Occipital lobe (tissue), 1 donor: ENCODE measurements at regions not wholly inside any gene's neighbourhood (a gene's known extent, or its start where the extent isn't known, plus 50 kb on each side); places are given as distances from the start of the nearest gene placed in this dataset.

Source experiments
- DNase-seq: peaks from one replicate; lab custom pipeline; 2025; lab: John Stamatoyannopoulos, UW

DNA sequence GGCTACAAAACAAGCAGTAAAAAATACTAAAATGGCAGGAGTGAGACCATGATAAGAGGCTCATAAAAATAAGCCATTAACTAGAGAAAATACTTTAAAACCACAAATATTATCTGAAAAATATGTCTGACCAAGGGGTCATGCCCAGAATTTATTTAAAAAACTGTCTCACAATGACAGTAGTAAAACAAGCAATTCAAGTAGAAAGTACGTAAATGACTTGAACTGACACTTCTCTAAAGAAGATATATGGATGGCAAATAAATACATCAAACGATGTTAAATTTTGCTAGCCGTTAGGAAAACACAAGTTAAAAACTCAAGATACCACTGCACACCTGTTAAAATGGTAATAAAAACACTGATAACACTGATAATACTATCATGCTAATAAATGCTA lies 353.9 kb upstream of the GRAMD2B start:
- DNase-seq: no peak

DNA sequence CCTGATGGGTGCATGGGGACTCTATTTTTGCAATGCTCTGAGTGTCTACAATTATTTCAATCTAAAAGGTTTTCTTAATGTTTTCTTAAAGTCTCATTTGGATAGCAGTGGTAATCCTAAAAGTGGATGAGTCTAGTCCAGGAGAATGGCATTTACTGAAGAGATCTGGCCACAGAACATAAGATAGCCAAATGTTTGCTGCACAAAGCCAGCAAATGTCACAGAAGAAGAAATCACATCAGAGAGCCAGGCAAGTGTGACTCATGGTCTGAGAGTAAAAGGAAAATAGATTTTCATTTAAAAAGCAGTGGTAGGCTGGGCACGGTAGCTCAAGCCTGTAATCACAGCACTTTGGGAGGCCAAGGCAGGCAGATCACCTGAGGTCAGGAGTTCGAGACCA lies 352.7 kb upstream of the GRAMD2B start:
- no peak for DNase-seq

DNA sequence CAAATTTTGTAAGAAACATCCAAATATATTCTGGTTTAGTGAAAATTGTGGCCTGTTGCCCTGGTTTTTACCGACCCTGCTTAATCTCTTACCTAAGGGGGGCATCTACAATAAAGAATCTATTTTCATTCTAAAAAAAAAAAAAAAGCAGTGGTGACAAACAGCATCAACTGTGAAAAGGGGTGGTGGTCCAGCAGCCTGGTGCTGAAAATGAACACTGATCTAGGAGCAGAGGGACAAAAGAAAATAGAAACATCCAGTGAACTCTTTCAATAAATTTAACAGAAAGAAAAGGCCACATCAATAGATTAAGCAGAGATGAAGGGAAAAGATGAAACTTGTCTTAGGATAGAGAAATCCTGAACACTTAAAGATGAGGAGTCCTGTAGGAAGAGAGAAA lies 348.7 kb upstream of the GRAMD2B start:
- DNase-seq: no peak

DNA sequence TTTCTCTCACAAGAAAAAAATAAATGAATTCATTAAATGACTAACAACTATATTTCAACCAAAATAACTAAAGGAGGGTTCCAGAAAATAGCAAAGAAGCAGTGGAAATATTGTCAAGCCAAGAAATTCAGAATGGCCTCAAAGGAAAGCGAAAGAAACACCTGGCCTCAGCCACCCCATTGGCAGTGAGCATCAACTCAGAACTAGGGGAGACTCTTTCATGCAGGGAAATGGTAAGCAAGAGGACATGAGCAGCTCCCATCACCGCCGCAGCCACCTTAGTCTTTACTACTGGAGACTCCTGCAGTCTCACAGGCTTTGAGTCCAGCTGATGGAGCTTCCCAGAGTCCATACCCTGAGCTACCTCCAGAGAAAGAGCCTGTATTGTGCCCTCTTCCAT lies 343.9 kb upstream of the GRAMD2B start:
- DNase-seq: no peak

DNA sequence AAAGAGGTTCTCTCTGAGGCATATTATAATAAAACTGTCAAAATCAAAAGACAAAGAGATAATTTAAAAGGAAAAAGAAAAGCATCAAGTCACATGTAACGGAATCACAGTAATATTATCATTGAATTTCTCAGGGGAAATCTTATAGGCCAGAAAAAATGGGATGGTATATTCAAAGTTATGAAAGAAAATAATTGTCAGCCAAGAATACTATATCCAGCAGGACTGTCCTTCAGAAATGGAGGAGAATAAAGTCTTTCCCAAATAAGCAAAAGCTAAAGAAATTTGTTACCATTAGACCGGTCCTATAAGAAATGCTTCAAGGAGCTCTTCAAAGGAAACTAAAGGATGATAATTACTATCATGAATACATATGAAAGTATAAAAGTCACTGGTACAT lies 342.0 kb upstream of the GRAMD2B start:
- no peak for DNase-seq

DNA sequence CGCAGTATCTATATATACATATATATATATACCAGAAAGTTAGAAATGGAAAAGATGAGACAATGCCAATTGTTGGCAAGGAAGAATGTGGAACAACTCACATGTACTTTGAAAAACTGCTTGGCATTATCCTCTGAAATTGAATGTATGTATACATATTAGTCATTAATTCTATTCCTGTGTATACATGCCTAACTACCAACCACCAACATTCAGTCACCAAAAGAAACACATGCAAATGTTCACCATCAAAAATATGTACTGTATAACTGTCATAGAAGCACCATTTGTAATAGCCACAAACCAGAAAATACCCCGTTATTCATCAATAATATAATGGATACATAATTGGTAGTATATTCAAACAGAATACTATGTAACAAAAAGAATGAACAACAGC lies 330.2 kb upstream of the GRAMD2B start:
- DNase-seq: no peak

DNA sequence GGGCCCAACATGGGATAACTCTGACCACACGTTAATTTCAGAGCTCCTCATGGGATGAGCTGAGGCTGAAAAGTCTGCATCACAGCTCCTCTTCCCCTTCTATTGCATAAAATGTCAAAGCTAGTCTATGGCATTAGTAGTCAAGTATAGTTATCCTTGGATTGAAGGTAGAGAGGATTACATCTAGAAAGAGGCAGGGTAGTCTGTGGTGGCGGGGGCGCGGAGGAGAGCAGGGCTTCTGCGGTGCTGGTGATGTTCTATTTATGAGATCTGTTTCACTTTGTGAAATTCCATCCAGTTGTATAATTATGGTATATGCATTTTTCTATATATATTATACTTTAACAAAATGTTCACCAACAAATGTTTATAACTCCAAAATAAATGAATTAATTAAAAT lies 329.5 kb upstream of the GRAMD2B start:
- DNase-seq: no peak

DNA sequence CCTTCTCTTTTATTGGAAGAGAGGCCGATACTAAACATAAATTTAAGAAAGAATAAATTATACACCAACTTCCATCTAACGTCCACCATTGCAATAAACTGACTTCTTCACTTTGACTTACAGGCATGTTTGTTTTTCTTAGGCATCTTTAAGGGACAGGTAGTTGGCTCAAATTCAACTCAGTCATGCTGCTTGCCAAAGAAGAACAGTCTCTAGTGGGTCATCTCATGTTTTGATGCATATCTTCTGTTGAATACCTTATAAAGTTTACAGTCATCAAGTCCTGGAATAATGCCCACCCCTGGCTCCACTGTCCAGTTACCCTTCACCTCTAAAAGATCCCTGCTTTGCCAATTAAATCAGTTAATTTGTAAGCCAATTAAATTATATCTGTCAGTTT lies 328.2 kb upstream of the GRAMD2B start:
- DNase-seq: no peak

DNA sequence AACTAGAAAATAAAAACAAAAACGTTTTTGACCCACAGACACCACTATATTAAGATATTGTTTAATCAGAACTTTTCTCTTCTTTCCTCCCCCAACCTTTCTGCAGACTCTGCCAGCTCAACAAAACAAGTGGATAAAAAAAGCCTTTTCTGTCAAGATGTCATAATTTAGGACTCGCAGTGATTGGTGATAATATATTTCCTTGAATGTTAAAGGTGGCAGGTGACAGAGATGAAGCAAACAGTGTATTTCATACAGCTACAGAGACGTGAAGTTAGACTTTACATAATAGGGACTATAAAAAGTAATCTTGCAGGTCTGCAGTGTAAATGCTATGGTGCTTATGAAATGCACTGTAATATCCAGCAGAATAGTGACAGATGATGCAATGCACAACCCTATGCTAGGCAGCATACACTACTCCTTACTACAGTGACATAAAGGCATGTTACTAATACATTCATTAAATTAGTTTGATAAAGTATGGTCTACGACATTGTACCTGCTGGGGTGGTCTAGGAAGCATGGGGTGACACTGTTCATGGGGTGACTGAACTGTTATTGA lies 326.7 kb upstream of the GRAMD2B start:
- DNase-seq: no peak

DNA sequence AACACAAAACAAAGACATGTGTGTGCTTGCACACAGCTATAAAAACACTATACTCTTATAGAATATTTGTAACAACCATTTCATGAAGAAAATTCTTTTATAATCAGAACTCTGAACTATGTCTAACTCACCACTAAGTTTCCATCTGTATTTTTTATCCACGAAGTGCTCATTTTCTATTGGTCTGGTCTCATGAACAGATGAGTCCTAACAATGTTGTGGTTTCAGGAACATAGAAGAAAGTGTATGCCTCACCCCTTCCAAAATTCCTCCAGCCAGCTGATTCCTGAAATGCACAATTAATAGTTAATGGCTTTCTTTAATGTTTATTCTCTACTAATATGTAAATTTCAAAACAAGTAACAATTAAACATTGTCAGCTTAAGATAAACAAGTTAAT lies 325.3 kb upstream of the GRAMD2B start:
- no peak for DNase-seq

DNA sequence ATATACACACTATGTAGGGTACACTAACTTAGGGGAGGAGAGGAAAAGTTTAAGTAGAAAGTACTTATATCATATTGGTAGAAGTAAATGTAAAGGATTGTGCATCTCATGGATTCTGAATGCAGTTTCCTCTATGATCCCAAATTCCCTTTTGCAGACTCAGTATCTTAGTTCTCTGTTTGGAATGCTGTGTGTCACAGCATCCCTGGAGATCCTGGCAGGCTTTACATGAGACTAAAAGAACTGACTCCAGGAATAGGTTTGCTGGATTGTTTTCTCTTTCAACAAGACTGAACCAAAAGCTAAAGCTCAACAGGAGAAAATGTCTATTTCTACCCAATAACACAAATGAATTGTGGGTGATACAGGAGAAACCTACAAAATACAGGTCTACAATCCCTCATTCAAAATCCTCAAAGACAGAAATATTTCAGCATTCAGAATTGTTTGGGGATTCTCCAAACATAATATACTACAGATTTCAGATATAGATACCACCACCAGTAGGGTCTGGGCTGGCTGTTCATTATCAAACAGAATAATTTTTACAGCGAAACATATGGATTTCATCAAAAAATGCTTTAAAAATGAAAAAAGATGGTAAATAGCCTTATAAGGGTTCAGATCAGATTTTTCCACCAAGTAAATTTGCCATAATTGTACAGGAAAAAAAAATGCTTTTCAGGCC lies 324.7 kb upstream of the GRAMD2B start:
- no peak for DNase-seq

DNA sequence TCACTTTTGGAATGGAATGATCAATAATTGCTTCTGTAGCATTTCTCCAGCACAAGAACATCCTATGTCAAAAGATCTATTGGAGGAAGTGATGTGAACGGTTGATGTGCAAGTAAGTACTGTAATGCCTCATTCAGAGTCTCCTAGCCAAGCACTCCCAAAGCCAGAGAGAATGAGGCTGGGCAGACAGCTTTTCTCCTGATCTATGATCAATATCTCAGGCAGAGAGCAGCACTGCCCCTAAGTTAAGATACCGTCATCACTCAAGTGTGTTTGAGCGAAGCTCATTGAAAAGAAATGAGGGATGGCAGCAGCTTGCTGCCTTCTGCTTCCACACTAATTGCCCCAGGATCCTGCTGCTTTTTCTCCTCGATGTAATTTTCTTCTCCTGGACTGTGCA lies 324.1 kb upstream of the GRAMD2B start:
- DNase-seq: no peak

DNA sequence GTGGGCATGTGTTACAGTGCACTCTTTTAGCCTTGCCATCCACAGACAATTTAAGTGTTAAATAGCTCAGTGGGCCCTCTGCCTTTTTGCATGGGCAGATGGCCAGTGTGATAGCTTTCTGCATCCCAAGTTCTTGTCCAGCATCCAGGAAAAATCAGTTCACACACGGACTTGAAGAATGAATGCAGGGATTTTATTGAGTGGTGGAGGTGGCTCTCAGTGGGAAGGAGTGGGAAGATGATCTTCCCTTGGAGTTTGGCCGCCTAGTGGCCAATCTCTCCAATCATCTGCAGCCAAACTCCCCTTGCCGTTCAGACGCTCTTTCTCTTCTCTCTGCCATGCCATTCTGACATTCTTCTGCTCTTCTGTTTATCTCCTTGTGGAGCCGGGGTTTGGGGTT lies 322.4 kb upstream of the GRAMD2B start:
- no peak for DNase-seq

DNA sequence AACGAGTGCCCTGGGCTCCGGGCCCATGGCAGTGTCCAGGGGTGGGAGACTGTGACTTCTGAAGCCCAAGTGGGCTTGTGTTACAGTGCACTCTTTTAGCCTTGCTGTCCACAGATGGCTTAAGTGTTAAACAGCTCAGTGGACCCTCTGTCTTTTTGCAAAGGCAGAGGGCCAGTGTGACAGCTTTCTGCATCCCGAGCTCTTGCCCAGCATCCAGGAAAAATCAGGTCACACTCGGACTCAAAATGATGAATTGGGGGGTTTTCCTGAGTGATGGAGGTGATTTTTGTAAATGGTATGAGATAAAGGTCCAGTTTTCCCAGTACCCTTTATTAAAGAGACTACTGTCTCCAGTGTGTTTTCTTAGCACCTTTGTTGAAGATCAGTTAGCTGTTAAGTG lies 321.3 kb upstream of the GRAMD2B start:
- no peak for DNase-seq

DNA sequence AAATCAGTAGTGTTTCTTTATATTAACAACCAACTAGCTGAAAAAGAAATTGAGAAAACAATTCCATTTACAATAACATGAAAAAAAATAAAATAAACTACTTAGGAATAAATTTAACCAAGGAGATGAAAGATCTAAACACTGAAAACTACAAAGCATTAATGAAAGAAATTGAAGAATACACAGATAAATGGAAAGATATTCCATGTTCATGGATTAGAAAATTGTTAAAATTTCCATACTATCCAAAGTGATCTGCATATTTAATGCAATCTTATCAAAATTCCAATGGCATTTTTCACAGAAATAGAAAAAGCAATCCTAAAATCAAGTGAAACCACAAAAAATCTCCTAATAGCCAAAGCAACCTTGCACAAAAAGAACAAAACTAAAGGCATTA lies 320.2 kb upstream of the GRAMD2B start:
- no peak for DNase-seq

DNA sequence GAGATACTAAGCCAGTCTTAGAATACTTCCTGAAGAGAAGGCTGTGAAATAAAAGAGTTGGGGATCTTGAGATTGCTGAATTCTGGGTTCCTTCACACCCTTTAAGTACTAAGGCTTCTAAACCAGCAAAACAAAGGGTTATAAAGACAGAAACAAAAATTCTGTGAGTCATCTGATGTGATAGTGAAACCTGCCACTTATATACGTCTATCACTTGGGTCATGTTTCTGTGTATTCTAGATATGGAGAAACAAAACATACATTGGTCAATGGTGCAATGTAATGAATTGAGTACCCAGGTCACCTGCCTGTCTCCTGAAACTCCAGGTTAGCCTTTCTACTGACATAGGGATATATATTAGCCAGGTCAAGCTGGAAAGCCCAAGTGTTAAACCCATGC lies 319.3 kb upstream of the GRAMD2B start:
- DNase-seq: no peak

DNA sequence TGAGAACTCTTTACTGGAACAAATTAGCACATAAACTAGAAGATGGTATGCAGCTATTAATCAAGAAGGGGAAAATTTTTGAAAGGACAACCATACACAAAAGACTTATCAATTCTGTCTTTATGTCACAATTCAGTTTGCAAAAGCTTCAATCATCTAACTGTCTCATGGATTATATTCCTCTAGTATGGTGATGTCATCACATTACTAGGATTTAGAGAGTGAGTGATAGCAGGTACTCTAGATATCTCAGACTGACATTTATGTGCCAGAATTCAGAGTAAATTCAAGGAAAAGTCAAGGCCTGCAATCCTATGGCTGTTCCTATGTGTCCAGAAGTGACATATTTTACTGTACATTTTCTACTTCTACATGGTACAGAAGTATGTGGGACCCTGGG lies 318.9 kb upstream of the GRAMD2B start:
- no peak for DNase-seq

DNA sequence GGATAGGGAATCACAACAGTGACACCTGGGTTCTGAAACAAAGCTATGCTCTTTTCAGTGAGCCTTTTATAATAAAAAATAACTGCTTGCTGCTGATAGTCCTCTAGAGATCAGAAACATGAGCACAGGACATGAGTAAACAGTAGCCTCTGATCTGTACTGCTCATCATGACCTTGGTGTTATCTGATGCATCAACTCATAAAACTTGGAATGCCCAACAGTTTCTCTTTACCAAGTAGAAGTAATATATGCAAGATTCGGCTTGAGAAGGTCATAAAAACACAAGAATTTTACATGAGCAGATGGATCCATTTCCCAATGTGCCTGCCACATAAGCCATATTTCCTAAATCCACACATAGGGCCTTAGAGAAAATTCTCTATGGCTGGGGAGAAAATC lies 318.3 kb upstream of the GRAMD2B start:
- no peak for DNase-seq

DNA sequence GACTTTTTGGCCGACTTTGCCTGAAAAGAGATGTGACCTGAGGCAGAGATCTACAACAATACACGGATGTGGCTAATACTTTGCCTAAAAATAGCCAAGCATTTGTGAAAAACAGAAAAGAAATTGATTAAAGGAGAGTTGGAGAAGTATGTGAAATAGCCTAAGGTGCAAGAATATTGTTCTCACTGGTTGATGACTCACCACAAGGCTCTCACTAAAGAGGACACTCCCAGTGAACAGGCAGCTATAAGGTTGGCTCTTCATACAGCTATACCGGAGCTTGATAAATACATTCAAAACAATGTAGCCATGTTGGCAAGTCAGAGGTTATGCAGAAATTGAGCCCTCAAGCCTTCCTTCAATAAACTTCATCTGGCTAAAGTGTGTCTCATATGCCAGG lies 317.2 kb upstream of the GRAMD2B start:
- no peak for DNase-seq

DNA sequence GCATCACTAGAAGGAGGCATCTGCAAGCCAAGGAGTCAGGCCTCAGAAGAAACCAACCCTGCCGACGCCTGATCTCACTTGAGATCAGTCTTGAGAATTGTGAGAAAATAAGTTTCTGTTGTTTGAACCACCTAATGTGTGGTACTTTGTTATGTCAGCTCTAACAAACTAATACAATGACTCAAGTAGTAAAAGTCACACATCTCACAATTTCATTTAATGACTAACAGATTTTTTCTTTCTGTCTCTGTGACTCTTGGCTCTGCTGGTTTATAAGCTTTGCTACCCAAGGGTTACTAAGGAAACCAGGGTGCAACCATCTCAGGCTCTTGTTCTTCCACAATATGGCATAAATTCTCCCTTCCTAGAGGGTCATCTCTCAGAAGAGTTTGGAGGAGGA lies 315.8 kb upstream of the GRAMD2B start:
- DNase-seq: no peak

DNA sequence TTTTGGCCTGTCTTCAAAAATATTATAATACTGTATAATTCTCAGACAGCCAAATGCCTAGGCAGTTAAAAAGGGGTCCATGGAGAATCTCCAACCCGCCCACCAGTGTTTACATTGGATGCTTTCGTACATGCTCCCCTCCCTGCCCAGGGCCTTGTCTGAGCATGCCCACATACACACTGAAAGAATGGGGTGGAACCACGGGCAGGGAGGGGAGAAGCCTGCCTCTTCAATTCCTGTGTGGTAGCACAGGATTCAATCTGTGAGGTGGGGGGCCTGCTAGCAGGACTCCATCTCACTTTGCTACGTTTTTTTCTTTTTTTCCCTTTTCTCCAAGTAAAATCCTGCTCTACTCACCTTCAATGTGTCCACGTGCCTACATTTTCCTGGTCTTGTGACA lies 314.7 kb upstream of the GRAMD2B start:
- DNase-seq: no peak

DNA sequence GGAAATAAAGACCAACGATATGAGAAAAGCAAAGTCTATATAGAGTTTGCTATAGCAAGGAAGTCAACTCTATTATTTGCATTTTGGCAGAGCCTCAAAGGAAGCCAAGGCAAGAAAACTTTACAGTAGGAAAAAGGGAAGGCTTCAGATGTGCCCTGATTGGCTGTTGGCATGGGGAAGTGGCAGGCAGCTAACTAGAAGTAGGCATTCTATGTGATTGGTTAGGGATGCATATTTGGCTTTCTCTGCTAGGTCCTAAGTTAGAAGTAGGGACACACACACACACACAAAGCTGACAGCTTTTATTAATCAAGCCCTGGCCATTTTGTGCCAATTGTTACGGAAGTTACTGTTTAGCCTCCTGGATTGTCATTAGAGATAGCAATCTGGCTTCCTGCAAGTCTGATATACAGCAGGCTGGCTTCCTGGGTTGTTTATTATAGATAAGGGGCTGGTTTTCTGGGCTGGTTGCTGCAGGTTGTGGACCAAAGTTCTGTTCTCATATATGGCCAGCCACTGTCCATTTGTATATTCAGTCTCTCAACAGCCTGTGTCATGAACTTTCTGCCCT lies 308.1 kb upstream of the GRAMD2B start:
- no peak for DNase-seq

DNA sequence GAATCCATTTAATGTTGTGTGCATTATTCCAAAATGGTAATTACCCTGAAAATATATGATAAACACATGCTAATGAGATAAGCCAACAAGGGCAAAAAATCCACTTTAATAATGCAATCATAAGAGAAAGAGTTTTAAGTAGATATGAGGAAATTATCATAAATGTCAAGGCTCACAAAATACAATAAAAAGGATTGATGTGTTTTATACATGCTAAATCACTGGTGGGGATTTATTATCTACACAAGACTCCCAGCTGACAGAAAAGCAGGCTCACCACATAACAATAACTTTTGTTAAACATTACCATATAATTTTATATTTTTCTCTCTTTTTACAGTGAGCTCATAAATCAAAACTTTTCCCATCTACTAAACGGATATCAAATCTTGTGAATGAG lies 306.2 kb upstream of the GRAMD2B start:
- DNase-seq: no peak
